K562 (cell line): ENCODE measurements at regions not wholly inside any gene's neighbourhood (a gene's known extent, or its start where the extent isn't known, plus 50 kb on each side); places are given as distances from the start of the nearest gene placed in this dataset.

Source experiments
- FOXK1 ChIP-seq: sonication (generic); formaldehyde crosslinking; IDR thresholded peaks from 2 replicates; pipeline ENCODE4 v1.8.0; 2022; ENCODE audit warnings: missing genetic modification reagents, mild to moderate bottlenecking, borderline replicate concordance
- MTF1 ChIP-seq: fragments of 250-450 bp; sonication (Bioruptor Pico); IDR thresholded peaks from 2 replicates; pipeline ENCODE4 v1.9.0; 2021; ENCODE audit warnings: moderate library complexity, mild to moderate bottlenecking, inconsistent platforms, borderline replicate concordance
- TF ChIP-seq, protein P1 (sequence below): fragments of 450-650 bp; IDR thresholded peaks from 2 replicates; pipeline ENCODE4 v1.6.1; 2016; ENCODE audit warnings: low read depth
- TF ChIP-seq, protein P2 (sequence below): fragments of 200-400 bp; formaldehyde crosslinking; IDR thresholded peaks from 2 replicates; pipeline ENCODE4 v1.6.1; 2017; ENCODE audit warnings: mild to moderate bottlenecking, low read depth, low read length, moderate library complexity

DNA sequence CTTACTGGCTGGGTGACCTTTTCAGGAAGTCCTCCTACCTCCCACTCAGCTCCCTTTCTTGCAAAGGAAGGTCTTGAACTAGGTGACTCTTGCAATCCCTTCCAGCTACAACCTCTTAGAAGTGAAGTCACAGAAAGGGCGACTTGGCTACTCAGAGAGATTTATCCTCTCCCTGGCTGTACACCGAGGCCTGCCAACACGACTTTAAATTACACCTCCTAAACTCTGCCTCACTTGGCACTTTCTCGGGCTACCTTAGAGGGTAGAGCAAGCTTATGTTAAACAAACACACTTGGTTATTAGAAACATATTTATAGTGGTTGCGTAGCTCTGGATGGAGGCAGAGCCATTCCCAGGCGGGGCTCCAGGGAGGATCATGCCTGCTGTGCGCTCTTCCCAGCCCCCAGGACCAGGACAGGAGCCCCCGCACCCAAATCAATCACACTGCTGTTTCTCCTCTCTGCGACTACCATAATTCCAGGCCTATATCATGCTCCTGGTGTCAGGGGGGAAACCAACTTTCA lies 358.4 kb downstream of the BUD13 start (continued):
- TF ChIP-seq, protein P1, sequence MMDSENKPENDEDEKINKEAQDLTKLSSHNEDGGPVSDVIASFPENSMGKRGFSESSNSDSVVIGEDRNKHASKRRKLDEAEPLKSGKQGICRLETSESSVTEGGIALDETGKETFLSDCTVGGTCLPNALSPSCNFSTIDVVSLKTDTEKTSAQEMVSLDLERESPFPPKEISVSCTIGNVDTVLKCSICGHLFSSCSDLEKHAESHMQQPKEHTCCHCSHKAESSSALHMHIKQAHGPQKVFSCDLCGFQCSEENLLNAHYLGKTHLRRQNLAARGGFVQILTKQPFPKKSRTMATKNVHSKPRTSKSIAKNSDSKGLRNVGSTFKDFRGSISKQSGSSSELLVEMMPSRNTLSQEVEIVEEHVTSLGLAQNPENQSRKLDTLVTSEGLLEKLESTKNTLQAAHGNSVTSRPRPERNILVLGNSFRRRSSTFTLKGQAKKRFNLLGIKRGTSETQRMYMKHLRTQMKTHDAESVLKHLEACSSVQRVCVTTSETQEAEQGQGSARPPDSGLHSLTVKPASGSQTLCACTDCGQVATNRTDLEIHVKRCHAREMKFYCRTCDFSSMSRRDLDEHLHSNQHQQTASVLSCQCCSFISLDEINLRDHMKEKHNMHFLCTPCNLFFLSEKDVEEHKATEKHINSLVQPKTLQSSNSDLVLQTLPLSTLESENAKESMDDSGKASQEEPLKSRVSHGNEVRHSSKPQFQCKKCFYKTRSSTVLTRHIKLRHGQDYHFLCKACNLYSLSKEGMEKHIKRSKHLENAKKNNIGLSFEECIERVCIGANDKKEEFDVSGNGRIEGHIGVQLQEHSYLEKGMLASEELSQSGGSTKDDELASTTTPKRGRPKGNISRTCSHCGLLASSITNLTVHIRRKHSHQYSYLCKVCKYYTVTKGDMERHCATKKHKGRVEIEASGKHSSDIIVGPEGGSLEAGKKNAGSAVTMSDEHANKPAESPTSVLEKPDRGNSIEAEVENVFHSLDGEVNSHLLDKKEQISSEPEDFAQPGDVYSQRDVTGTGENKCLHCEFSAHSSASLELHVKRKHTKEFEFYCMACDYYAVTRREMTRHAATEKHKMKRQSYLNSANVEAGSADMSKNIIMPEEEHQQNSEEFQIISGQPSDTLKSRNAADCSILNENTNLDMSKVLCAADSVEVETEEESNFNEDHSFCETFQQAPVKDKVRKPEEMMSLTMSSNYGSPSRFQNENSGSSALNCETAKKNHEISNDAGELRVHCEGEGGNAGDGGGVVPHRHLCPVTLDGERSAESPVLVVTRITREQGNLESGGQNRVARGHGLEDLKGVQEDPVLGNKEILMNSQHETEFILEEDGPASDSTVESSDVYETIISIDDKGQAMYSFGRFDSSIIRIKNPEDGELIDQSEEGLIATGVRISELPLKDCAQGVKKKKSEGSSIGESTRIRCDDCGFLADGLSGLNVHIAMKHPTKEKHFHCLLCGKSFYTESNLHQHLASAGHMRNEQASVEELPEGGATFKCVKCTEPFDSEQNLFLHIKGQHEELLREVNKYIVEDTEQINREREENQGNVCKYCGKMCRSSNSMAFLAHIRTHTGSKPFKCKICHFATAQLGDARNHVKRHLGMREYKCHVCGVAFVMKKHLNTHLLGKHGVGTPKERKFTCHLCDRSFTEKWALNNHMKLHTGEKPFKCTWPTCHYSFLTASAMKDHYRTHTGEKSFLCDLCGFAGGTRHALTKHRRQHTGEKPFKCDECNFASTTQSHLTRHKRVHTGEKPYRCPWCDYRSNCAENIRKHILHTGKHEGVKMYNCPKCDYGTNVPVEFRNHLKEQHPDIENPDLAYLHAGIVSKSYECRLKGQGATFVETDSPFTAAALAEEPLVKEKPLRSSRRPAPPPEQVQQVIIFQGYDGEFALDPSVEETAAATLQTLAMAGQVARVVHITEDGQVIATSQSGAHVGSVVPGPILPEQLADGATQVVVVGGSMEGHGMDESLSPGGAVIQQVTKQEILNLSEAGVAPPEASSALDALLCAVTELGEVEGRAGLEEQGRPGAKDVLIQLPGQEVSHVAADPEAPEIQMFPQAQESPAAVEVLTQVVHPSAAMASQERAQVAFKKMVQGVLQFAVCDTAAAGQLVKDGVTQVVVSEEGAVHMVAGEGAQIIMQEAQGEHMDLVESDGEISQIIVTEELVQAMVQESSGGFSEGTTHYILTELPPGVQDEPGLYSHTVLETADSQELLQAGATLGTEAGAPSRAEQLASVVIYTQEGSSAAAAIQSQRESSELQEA = no peak
- TF ChIP-seq, protein P2, sequence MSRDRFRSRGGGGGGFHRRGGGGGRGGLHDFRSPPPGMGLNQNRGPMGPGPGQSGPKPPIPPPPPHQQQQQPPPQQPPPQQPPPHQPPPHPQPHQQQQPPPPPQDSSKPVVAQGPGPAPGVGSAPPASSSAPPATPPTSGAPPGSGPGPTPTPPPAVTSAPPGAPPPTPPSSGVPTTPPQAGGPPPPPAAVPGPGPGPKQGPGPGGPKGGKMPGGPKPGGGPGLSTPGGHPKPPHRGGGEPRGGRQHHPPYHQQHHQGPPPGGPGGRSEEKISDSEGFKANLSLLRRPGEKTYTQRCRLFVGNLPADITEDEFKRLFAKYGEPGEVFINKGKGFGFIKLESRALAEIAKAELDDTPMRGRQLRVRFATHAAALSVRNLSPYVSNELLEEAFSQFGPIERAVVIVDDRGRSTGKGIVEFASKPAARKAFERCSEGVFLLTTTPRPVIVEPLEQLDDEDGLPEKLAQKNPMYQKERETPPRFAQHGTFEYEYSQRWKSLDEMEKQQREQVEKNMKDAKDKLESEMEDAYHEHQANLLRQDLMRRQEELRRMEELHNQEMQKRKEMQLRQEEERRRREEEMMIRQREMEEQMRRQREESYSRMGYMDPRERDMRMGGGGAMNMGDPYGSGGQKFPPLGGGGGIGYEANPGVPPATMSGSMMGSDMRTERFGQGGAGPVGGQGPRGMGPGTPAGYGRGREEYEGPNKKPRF = no peak
- TF ChIP-seq MTF1 = no peak
- TF ChIP-seq FOXK1 (CRISPR knock-in tag) = no peak
